WTC11 (cell line): ENCODE measurements at regions not wholly inside any gene's neighbourhood (a gene's known extent, or its start where the extent isn't known, plus 50 kb on each side); places are given as distances from the start of the nearest gene placed in this dataset.

Experiments used
- ATAC-seq: fragments of 200-7000 bp; cut with Tn5 transposase; 2 replicates; pipeline ENCODE4 v1.10.0; 2021; ENCODE audit warnings: mild to moderate bottlenecking, moderate library complexity
- CTCF ChIA-PET: fragments of 300-600 bp; sonication (Branson Sonifier 250); formaldehyde crosslinking; loops from one replicate; lab custom pipeline; 2021; ENCODE audit warnings: antibody characterized with exemption; lab: Charles Lee
- POLR2A ChIA-PET: fragments of 350-600 bp; sonication (Branson Sonifier 250); formaldehyde crosslinking; loops from one replicate; lab custom pipeline; 2021; ENCODE audit warnings: antibody characterized with exemption; lab: Charles Lee
- DNase-seq: peaks from one replicate; pipeline ENCODE4 v3.0.0; 2021; ENCODE audit warnings: low spot score
- H3K27ac Mint-ChIP-seq: 2 replicates; pipeline ENCODE4 v1.8.0; 2021; ENCODE audit warnings: mixed read lengths
- H3K27me3 Mint-ChIP-seq: 2 replicates; pipeline ENCODE4 v1.8.0; 2021; ENCODE audit warnings: low read depth, mild to moderate bottlenecking, moderate library complexity, mixed read lengths
- H3K36me3 Mint-ChIP-seq: 2 replicates; pipeline ENCODE4 v1.8.0; 2021; ENCODE audit warnings: mixed read lengths
- H3K4me1 Mint-ChIP-seq: 2 replicates; pipeline ENCODE4 v1.8.0; 2022; ENCODE audit warnings: mixed read lengths
- H3K4me3 Mint-ChIP-seq: 2 replicates; pipeline ENCODE4 v1.8.0; 2021; ENCODE audit warnings: mild to moderate bottlenecking, moderate library complexity, mixed read lengths
- H3K9me3 Mint-ChIP-seq: 2 replicates; pipeline ENCODE4 v1.8.0; 2021; ENCODE audit warnings: mixed read lengths
- ATF6 ChIP-seq: sonication (generic); formaldehyde crosslinking; IDR thresholded peaks from 2 replicates; pipeline ENCODE4 v1.8.1; 2023; ENCODE audit warnings: mild to moderate bottlenecking, missing genetic modification reagents
- CTCF ChIP-seq: fragments of 200-600 bp; IDR thresholded peaks from 2 replicates; pipeline ENCODE4 v1.8.0; 2022; ENCODE audit warnings: antibody characterized with exemption
- E2F1 ChIP-seq: sonication (generic); formaldehyde crosslinking; IDR thresholded peaks from 2 replicates; pipeline ENCODE4 v1.8.0; 2022; ENCODE audit warnings: mild to moderate bottlenecking, missing genetic modification reagents
- EMX1 ChIP-seq: fragments of 250-450 bp; sonication (Bioruptor Pico); IDR thresholded peaks from 2 replicates; pipeline ENCODE4 v1.8.0; 2021; ENCODE audit warnings: mild to moderate bottlenecking
- HMGXB4 ChIP-seq: sonication (generic); formaldehyde crosslinking; IDR thresholded peaks from 2 replicates; pipeline ENCODE4 v1.8.1; 2023; ENCODE audit warnings: mild to moderate bottlenecking, moderate library complexity, missing genetic modification reagents
- IRF1 ChIP-seq: sonication (generic); formaldehyde crosslinking; IDR thresholded peaks from 2 replicates; pipeline ENCODE4 v1.8.0; 2023; ENCODE audit warnings: missing genetic modification reagents
- JUN ChIP-seq: sonication (generic); formaldehyde crosslinking; IDR thresholded peaks from 2 replicates; pipeline ENCODE4 v1.8.0; 2023; ENCODE audit warnings: mild to moderate bottlenecking, missing genetic modification reagents
- MYBL2 ChIP-seq: sonication (generic); formaldehyde crosslinking; IDR thresholded peaks from 2 replicates; pipeline ENCODE4 v1.8.1; 2023; ENCODE audit warnings: mild to moderate bottlenecking, moderate library complexity, missing genetic modification reagents
- USF2 ChIP-seq: sonication (generic); formaldehyde crosslinking; IDR thresholded peaks from 2 replicates; pipeline ENCODE4 v1.8.1; 2023; ENCODE audit warnings: mild to moderate bottlenecking, missing genetic modification reagents, moderate library complexity
- ZBTB21 ChIP-seq: sonication (generic); formaldehyde crosslinking; IDR thresholded peaks from 2 replicates; pipeline ENCODE4 v1.8.1; 2023; ENCODE audit warnings: mild to moderate bottlenecking, missing genetic modification reagents, borderline replicate concordance
- ZMAT4 ChIP-seq: fragments of 250-450 bp; sonication (Bioruptor Pico); IDR thresholded peaks from 2 replicates; pipeline ENCODE4 v1.9.0; 2021; ENCODE audit warnings: mild to moderate bottlenecking
- ZNF219 ChIP-seq: sonication (generic); formaldehyde crosslinking; IDR thresholded peaks from 2 replicates; pipeline ENCODE4 v1.8.0; 2023; ENCODE audit warnings: missing genetic modification reagents, mild to moderate bottlenecking, borderline replicate concordance

- POLR2A ChIA-PET = no interaction called here
- H3K27me3 Mint-ChIP-seq = no peaks in the 10 kb centered on the region
- no peak for ATAC-seq
Observed at GRCh38 chr2:225771701-225772100, 372.2 kb downstream of the NYAP2 start.

More at GRCh38 chr2:225771701-225772100, 372.2 kb downstream of the NYAP2 start:
- no peak overlapping the region for H3K4me3 Mint-ChIP-seq
- TF ChIP-seq ZNF219 (CRISPR knock-in tag) = no peak
- no peak for TF ChIP-seq ATF6
- TF ChIP-seq IRF1 (CRISPR knock-in tag) = no peak
- no peak for TF ChIP-seq E2F1 (CRISPR knock-in tag)
- no peak for TF ChIP-seq JUN (CRISPR knock-in tag)
- no peak for TF ChIP-seq ZMAT4 (CRISPR knock-in tag)
- TF ChIP-seq USF2 = no peak
- TF ChIP-seq MYBL2 (CRISPR knock-in tag) = no peak
- no peak for TF ChIP-seq HMGXB4 (CRISPR knock-in tag)
- TF ChIP-seq ZBTB21 (CRISPR knock-in tag) = no peak
- no peak for TF ChIP-seq CTCF
- TF ChIP-seq EMX1 (CRISPR knock-in tag) = no peak
- CTCF ChIA-PET = no interaction called here
- H3K27ac Mint-ChIP-seq = no peak overlapping the region
- H3K4me1 Mint-ChIP-seq = no peaks in the 10 kb centered on the region
- H3K9me3 Mint-ChIP-seq = peaks cover 20% of the 10 kb centered on the region
- peaks cover 8% of the 10 kb centered on the region; the same call in 1 of the 2 replicates for H3K36me3 Mint-ChIP-seq
- no peak for DNase-seq
